Nucleus accumbens (tissue), 56 donors: ENCODE measurements at regions not wholly inside any gene's neighbourhood (a gene's known extent, or its start where the extent isn't known, plus 50 kb on each side); places are given as distances from the start of the nearest gene placed in this dataset.
"Not testable (repeated sequence)": the region's sequence is repeated elsewhere in the genome, so short reads cannot be mapped to it uniquely, and the experiment has no call there.

Experiments used
- DNase-seq, 56 donors: peaks; one replicate each; lab custom pipeline; 2025; lab: John Stamatoyannopoulos, UW

DNA sequence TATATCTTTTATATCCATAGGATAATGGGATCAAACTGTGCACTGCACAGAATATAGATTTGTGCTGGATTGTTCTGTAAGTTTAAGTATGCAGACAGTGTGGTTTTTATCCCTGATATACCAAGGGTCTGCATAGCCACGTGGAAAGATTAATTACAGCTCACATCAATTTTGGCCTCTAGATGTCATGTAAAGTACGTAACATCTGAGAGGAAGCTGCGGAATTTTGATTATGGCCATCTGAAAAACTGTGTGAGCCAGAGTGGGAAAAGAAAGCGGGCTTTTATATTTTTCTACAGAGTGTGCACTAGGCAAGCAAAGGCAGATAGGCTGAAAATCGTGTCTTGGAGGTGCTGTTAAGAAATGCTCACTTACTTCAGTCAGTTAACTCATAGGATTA lies 562.7 kb downstream of the GBE1 start:
- DNase-seq, result no peak

DNA sequence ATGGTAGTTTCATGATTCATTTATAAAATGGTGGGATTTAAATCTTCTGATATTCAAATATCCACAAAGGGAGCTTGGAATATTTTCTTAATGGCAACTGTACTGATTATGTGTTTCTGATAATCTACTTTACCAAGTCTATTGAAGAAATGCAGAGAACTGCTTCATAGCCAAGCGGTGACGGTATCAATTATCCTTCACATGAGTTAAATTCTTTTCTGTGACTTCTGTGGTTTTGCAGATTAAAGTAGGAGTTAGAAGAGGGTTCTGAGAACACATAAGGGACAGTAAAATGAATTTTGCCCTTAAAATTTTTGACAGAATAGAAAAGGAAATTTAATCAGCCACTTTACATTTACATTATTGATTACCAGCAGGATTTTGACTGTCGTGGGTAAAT lies 563.2 kb downstream of the GBE1 start:
- no peak for DNase-seq

DNA sequence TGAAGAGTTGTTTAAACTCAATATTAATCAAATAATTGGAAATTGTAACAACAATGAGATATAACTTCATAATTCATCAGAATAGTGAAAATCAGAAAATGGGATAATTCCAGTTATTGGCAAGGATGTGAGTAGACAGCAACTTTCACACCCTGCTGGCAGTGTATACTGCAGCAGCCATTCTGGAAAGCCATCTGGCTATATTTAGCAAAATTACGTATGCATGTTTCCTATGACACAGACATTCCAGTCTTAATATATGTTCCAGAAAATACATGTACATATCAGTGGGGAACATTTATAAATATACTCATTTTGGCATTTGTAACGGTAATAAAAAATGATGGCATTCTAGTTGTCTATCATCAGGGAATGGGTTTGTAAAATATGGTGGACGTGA lies 564.1 kb downstream of the GBE1 start:
- no peak for DNase-seq

DNA sequence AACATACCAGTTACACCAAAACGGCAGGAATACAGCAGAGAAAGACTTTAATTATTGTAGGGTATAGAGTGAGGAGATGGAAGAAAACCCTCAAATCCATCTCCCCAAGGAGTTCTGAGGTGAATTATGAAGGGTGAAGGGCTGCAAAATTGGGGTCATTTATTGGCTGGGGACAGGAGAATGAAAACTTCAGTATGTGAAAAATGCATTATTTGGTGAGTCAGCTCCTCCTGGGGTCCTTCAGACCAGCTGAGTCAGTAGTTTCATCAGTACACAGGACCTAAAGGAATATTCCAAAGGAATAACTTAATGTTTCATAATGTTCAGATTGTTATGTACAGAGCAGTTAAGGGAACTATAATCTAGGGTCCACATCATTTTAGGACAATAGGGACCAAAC lies 566.0 kb downstream of the GBE1 start:
- no peak for DNase-seq

DNA sequence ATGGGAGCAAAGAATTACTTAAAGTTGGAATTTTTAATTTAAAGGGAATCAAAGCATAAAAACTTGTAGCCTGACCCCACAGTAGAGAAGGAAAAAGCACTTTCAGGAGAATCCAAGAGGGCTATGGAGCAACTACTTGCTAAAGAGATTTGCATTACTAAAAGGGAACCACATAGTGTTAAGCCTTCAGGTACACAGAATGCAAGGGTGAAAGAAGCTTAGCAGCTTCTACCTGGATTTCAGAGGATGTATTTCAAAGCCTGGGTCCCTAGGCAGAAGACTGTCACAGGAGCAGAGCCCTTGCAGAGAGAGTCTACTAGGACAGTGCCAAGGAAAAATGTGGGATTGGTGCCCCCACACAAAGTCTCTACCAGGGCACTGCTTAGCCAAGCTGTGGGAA lies 575.0 kb downstream of the GBE1 start:
- no peak for DNase-seq

DNA sequence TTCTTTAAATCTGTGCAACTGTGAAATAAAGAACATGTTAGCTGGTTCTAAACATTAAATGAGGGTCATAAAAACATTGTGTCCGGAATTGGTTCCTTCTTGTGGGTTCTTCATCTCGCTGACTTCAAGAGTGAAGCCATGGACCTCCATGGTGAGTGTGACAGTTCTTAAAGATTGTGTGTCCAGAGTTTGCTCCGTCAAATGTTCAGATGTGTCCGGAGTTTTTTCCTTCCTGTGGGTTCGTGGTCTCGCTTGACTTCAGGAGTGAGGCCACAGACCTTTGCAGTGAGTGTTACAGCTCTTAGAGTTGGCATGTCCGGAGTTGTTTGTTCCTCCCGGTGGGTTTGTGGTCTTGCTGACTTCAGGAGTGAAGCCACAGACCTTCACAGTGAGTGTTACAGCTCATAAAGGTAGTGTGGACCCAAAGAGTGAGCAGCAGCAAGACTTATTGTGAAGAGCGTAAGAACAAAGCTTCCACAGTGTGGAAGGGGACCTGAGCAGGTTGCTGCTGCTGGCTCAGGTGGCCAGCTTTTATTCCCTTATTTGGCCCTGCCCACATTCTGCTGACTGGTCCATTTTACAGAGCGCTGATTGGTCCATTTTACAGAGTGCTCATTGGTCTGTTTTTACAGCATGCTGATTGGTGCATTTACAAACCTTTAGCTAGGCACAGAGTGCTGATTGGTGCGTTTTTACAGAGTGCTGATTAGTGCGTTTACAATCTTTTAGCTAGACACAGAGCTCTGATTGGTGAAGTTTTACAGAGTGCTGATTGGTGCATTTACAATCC lies 579.2 kb downstream of the GBE1 start:
- DNase-seq, result not testable (repeated sequence)

DNA sequence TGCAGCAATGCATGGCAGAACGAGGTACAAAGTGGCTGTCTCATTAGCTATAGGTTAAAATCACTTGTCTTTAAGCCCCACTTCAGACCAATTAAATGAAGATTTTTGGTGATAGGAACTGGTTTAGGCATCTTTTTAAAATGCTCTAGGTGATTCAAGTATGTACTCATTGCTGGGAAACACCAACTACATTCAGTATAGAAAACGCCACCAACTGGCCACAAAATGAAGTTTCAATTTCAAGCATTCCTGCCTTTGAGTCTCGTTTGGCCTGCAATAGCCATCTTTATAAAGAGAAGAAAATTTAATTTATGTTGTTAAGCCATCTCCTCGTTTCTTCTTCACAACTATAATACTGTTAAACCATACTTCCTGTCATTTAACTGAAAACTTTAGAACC lies 587.9 kb downstream of the GBE1 start:
- no peak for DNase-seq

DNA sequence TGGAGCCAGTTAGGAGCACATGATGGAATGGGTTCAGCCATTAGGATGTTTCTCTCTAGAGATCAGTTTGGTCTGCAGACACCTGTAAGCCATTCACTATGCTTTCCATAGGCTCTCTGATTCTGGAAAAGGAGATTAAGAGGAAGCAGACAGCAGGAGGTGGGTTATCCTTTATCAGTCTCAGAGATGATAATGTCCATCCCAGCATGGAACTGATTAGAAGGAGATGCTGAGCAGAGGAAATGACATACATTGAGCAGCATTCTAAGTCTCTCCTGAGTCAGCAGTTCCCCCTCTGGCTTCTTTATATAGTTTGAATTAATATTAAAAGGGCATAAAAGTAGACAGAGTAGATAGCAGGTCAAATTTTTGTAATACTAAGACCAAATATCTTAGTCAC lies 591.1 kb downstream of the GBE1 start:
- DNase-seq, result no peak

DNA sequence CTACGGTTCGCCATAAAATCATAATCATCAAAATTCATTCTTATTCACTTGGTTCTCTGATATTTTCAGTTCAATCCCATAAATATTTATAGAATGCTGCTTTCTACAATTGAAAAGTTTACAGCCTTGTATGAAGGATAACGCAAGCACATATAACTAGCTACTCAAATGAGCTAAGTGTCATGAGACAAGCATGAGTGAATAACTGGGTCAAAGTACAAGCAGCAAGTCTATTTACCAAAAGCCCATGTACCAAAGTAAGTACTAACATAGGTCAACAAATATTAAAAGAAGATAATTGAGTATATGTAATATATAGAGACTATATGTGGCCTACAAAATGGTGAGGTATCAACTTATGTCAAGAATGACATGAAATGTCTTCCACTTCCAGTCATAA lies 596.6 kb downstream of the GBE1 start:
- DNase-seq, result no peak

DNA sequence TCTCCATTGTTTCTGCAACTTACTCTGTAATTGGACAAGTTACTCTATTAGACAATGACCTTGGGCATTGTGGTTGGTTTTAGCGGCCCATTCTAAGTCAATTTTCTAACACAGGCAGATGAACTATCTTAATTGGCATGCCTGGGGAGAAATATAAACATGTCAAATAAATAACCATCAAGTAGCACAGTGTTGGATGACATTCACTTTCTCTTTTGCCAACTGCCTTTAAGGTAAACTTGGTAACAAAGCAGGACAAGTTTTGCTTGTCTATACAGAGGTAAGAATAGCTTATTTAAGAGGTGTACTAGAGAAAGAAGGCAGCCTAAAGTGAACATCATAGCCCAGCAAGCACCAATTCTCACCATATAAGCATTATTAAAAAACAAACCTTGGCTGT lies 599.6 kb downstream of the GBE1 start:
- no peak for DNase-seq

DNA sequence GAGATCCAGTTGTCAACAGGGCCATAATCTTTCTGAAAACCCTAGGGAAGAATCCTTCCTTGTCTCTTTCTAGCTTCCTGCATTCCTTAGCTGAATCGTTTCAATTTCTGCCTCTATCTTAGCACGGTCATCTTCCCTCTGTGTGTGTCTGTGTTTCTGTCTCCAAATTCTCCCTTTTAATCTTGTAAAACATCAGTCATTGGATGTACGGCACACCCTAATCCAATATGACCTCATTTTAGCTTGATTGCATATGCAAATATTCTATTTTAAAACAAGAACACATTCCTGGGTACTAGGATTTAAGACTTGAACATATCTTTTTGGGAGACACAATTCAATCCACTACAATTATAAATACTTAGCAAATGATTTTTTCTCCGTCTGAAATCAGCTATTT lies 600.3 kb downstream of the GBE1 start:
- no peak for DNase-seq

DNA sequence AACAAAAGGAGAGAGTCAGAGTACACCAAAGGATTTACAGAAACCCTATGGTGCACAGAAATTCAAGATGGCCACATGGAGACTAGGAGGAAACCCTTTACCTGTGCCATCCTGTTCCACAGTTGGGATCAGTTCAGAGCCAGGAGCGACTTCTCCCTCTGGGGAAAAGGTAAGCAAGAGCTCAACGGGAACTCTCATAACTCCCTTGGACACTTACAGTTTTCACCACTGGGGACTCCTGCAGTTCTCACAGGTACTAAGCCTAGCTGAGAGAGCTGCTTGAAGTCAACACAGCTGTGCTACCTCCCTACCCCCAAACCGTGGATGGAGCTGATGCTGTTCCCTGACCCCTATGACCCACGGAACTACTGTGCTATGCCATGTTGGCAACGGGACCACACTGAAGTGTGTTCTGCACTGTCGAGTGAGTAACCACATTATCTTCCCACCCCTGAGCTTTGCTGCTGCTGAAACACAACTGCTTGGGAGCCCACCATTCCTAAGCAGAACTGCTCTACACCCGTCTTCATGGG lies 606.8 kb downstream of the GBE1 start:
- DNase-seq, result no peak

DNA sequence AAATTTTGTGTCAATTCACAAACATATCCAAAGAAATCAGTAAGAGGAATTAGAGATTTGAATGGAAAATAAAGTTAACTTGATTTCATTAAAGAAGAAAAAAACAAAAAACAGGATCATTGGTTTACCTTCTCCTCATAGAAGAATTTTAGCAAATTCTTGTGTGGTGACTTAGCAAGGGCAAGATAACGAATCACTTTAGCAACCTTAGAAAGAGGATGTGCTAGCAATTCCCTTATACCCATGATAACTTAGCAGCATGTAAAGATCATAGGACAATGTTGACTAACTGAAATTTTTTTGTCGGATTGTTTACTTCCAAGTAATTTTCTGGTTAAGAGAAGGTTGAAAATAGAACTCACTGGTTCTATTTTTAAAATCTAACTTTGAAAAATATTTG lies 609.3 kb downstream of the GBE1 start:
- no peak for DNase-seq

DNA sequence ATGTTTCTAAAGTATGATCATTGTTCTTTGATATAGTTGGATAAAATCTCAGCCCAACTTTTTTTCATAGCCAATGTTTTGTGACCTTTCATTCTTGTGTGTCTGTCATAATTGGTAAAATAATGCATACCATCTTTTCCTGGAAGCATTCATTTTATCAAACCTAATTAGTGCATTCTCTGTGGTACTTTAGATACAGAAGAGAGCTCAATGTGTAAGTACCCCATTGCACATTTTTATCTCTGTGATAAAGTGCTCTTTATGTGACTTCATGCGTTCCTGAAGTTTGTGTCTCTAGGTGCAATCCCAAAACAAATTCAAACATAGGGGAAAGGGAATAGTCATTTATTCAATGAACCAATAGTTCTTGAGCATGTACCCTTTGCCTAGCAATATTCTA lies 628.5 kb downstream of the GBE1 start:
- no peak for DNase-seq

DNA sequence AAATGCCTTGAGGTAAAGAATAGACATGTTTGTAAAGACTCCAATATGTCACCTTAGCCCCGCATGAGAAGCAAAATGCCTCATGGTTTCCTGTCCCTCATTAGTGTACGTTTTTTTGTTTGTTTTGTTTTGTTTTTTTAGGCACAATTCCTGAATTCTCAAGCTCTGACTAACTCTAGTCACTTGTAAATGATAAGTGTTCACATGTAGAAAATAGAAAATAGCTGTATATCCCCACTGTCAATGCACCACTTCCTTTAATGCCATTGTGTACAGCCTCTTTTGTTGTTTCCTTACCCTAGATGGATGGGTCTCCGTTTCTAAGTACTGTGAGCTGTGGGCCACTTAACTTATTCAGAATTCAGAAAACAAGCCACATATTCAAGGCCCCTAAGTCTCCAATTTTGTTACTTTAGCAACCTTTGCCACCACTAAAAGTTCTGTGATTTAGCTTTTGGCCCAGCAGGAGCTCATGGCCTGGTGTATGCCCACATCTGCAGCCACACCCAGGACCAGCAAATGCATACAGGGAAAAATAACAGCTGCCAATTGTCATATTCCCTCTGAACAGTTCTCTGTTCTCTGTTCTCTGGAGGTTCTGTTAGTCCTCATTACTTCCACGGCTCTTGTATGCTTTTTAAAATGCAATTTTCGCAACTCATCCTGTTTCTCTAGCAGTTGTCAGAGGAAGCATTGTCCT lies 655.5 kb downstream of the GBE1 start:
- no peak for DNase-seq

DNA sequence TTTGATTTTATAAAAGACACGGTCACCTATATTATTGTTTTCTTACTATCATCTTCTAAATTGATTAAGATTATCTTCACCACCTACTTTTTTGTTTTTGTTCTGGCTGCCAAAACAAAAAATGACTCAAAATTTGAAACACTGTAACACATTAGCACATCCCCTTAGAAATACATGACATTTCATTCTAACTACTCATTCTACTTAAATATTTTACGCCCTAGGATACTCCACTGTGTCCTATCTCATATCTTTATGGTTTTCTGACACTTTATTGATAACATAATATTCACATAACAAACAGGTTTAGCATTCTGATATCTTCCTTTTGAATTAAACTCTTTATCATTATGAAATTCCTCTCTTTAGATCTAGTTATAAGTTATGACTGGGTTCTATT lies 656.2 kb downstream of the GBE1 start:
- DNase-seq, result no peak

DNA sequence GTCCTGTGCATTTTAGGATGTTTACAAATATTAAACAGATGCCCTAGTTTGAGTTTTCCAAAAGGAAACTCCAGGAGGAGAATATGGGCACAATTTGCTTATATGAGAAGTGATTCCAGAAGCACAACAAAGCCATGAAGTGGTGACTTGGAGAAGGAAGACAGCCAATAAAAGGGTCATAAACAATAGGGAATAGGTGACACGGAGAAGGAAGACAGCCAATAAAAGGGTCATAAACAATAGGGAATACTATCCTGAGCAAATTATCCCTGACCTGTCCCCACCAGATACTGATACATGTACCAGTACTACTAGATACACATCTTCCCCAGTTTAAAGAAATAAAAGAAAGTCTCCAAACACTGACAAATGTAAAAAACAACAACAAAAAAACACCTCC lies 663.6 kb downstream of the GBE1 start:
- no peak for DNase-seq

DNA sequence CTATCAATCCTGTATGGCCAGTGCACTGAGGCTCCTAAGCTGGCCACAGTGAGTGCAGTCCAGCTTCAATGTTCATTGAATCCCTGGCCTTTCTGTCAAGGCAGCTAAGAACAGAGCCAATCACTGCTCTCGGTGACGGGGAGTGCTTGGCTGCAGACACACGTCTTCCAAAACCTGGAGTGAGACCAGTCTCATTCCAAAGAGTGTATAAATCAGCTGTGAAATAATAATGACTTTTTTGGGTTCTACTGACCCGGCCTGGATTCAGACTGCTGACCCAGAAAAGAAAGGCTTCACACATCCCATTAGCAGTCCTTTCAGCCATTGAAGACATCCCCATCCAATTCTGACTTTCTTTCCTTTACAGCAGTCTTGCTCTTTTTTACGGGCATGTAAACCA lies 665.5 kb downstream of the GBE1 start:
- DNase-seq, result no peak

DNA sequence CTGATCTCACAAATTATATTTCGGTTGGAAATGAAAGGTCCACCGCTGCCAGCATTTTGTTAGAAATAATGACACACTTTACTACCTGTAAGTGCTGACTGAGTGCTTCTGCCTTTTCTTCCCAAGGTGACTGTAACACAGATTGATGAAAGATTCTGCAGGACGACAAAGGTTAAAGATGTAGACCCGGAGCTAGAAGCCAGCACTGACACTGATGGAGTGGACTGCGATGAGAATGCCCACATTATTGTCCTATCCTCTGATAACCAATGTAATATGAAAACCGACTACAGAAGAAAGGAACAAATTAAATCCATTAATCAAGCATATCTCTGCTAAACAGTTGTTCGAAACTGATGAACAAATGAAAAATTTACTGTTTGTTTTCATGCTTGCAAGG lies 666.5 kb downstream of the GBE1 start:
- no peak for DNase-seq

DNA sequence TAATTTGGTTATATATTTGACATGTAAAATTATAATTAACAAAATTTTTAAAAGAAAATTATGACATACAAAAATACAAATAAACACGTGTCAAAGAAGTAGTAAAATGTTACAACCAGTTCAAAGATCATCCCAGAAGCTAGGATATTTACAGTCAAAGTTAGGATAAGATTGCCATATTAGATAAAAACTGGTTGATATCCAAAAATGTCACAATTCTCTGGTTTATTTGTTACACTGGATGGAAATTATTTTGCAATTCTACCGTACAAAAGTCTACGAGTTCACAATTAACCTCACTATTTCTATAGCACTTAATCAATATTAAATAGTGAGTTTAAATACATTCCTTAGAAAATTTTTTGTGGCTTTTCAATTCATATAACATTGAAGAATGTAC lies 673.8 kb downstream of the GBE1 start:
- no peak for DNase-seq

DNA sequence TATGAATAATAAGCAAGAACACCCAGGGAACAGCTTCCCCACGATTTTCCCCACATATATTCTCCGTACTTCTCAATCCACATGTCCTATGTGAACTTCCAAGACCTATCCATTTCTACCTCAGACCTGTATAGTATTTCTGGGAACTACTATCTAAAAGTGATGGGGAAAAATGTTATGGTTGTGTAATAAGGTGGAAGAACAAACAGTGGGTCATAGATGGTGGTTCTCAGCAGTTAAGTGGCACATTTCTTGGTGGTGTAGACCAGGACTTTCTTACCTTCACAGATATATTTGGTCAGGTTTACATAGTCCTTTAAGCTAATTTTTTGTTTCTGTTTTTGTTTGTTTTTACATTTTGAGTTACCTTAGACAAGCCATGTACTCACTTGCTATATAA lies 675.1 kb downstream of the GBE1 start:
- DNase-seq, result no peak

DNA sequence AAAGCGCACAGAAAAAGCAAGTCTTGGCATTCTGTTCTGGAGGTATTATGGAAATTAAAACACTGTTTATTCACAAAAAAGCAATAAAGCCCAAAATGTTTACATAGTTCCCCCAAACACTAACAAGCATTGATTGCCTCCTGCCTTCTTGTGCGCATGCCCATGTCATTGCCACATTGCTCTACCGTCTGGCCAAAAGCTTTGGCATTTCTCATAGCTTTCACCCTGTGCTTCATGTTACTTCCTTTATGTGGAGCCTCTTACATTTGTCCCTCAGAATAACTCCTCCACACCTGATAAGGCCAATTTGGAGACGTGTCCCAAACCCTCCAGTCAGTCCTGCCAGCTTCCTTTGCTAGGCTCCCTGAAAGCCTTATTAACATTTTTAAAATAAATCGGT lies 680.8 kb downstream of the GBE1 start:
- no peak for DNase-seq
